Astrocyte of the spinal cord (primary cell): ENCODE measurements at regions not wholly inside any gene's neighbourhood (a gene's known extent, or its start where the extent isn't known, plus 50 kb on each side); places are given as distances from the start of the nearest gene placed in this dataset.

Experiments used
- DNase-seq: peaks from one replicate; pipeline ENCODE4 v3.0.0; 2011; ENCODE audit warnings: low read depth, low spot score
- H3K4me3 ChIP-seq: 2 replicates; pipeline ENCODE4 v1.5.1; 2011; ENCODE audit warnings: low read depth, mild to moderate bottlenecking, low read length, moderate library complexity
- CTCF ChIP-seq: IDR thresholded peaks from 2 replicates; pipeline ENCODE4 v1.5.1; 2012; ENCODE audit warnings: low read depth, mild to moderate bottlenecking, low read length, inconsistent platforms
- in situ Hi-C: cut with HindIII; loops from 2 replicates; pipeline ENCODE4 v1.10.0; 2017; ENCODE audit warnings: low sequenced_read_pairs

GRCh38 chr2:123696799-123697410 is 328.2 kb upstream of the CNTNAP5 start:
- in situ Hi-C loops, result no loop called here
- no peak for TF ChIP-seq CTCF
- H3K4me3 ChIP-seq, result no peak overlapping the region
- DNase-seq, result no peak

- in situ Hi-C loops, result no loop called here
- DNase-seq, result no peak
- no peak for TF ChIP-seq CTCF
- no peak overlapping the region for H3K4me3 ChIP-seq
Measured at GRCh38 chr2:123715467-123715982, 309.6 kb upstream of the CNTNAP5 start.

GRCh38 chr2:123717636-123718334 is 307.3 kb upstream of the CNTNAP5 start:
- no peak overlapping the region for H3K4me3 ChIP-seq
- TF ChIP-seq CTCF, result no peak
- in situ Hi-C loops, result no loop called here
- no peak for DNase-seq

- DNase-seq, result no peak
Measured at GRCh38 chr2:123720760-123721159, 304.3 kb upstream of the CNTNAP5 start.

GRCh38 chr2:123723706-123724105 is 301.4 kb upstream of the CNTNAP5 start:
- TF ChIP-seq CTCF, result no peak
- no peak for DNase-seq
- no peak overlapping the region for H3K4me3 ChIP-seq
- in situ Hi-C loops, result no loop called here

More at GRCh38 chr2:123720760-123721159, 304.3 kb upstream of the CNTNAP5 start:
- no peak overlapping the region for H3K4me3 ChIP-seq
- TF ChIP-seq CTCF, result no peak
- in situ Hi-C loops, result no loop called here

- no peak for TF ChIP-seq CTCF
- DNase-seq, result no peak
- in situ Hi-C loops, result no loop called here
- H3K4me3 ChIP-seq, result no peak overlapping the region
Measured at GRCh38 chr2:123732563-123732962, 292.5 kb upstream of the CNTNAP5 start.
